ENCODE measurements at regions not wholly inside any gene's neighbourhood (a gene's known extent, or its start where the extent isn't known, plus 50 kb on each side); places are given as distances from the start of the nearest gene placed in this dataset.

- Histone ChIP-seq H3K4me3 (ENCODE audit: low read depth in 1 of 3, low read length in 3 of 3) (no peak overlapping the region), H3K9ac (ENCODE audit: low read depth in 1 of 2, low read length in 2 of 2) (no peak overlapping the region), H3K9me3 (ENCODE audit: control insufficient read depth in 4 of 4, low read length in 3 of 4) (no peaks in the 10 kb centered on the region), H3K27ac (ENCODE audit: low read depth in 1 of 2, low read length in 2 of 2) (no peak overlapping the region), H3K36me3 (ENCODE audit: control insufficient read depth in 4 of 4, insufficient read depth in 3 of 4, low read depth in 1 of 4, low read length in 3 of 4) (no peaks in the 10 kb centered on the region), H3K27me3 (ENCODE audit: control insufficient read depth in 4 of 4, insufficient read depth in 4 of 4, low read length in 3 of 4) (no peaks in the 10 kb centered on the region), H3K4me1 (ENCODE audit: control insufficient read depth in 4 of 4, insufficient read depth in 4 of 4, low read length in 3 of 4) (no peaks in the 10 kb centered on the region)
- TF ChIP-seq GABPA (IDR thresholded peaks at IDR 0.05 in 1 of 2, conservative IDR thresholded peaks at IDR 0.05 in 1 of 2) (no peak), EGR1 (IDR thresholded peaks at IDR 0.05; ENCODE audit: low read depth in 2 of 2) (no peak), RXRA (IDR thresholded peaks at IDR 0.05) (no peak), RAD21 (IDR thresholded peaks at IDR 0.05) (no peak), HNF4A (conservative IDR thresholded peaks at IDR 0.05) (no peak), YY1 (IDR thresholded peaks at IDR 0.05) (no peak), FOXA2 (IDR thresholded peaks at IDR 0.05) (no peak), TAF1 (conservative IDR thresholded peaks at IDR 0.05) (no peak), FOXA1 (IDR thresholded peaks at IDR 0.05) (no peak), ATF3 (IDR thresholded peaks at IDR 0.05) (no peak), JUND (IDR thresholded peaks at IDR 0.05) (no peak), NR2F2 (IDR thresholded peaks at IDR 0.05) (no peak), HNF4G (IDR thresholded peaks at IDR 0.05) (no peak), SP1 (IDR thresholded peaks at IDR 0.05) (no peak), MAX (IDR thresholded peaks at IDR 0.05) (no peak)
- TF ChIP-seq, protein P1, sequence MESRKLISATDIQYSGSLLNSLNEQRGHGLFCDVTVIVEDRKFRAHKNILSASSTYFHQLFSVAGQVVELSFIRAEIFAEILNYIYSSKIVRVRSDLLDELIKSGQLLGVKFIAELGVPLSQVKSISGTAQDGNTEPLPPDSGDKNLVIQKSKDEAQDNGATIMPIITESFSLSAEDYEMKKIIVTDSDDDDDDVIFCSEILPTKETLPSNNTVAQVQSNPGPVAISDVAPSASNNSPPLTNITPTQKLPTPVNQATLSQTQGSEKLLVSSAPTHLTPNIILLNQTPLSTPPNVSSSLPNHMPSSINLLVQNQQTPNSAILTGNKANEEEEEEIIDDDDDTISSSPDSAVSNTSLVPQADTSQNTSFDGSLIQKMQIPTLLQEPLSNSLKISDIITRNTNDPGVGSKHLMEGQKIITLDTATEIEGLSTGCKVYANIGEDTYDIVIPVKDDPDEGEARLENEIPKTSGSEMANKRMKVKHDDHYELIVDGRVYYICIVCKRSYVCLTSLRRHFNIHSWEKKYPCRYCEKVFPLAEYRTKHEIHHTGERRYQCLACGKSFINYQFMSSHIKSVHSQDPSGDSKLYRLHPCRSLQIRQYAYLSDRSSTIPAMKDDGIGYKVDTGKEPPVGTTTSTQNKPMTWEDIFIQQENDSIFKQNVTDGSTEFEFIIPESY (IDR thresholded peaks at IDR 0.05), result no peak
- TF ChIP-seq, protein P2, sequence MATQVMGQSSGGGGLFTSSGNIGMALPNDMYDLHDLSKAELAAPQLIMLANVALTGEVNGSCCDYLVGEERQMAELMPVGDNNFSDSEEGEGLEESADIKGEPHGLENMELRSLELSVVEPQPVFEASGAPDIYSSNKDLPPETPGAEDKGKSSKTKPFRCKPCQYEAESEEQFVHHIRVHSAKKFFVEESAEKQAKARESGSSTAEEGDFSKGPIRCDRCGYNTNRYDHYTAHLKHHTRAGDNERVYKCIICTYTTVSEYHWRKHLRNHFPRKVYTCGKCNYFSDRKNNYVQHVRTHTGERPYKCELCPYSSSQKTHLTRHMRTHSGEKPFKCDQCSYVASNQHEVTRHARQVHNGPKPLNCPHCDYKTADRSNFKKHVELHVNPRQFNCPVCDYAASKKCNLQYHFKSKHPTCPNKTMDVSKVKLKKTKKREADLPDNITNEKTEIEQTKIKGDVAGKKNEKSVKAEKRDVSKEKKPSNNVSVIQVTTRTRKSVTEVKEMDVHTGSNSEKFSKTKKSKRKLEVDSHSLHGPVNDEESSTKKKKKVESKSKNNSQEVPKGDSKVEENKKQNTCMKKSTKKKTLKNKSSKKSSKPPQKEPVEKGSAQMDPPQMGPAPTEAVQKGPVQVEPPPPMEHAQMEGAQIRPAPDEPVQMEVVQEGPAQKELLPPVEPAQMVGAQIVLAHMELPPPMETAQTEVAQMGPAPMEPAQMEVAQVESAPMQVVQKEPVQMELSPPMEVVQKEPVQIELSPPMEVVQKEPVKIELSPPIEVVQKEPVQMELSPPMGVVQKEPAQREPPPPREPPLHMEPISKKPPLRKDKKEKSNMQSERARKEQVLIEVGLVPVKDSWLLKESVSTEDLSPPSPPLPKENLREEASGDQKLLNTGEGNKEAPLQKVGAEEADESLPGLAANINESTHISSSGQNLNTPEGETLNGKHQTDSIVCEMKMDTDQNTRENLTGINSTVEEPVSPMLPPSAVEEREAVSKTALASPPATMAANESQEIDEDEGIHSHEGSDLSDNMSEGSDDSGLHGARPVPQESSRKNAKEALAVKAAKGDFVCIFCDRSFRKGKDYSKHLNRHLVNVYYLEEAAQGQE (IDR thresholded peaks at IDR 0.05), result no peak
- TF ChIP-seq, protein P3, sequence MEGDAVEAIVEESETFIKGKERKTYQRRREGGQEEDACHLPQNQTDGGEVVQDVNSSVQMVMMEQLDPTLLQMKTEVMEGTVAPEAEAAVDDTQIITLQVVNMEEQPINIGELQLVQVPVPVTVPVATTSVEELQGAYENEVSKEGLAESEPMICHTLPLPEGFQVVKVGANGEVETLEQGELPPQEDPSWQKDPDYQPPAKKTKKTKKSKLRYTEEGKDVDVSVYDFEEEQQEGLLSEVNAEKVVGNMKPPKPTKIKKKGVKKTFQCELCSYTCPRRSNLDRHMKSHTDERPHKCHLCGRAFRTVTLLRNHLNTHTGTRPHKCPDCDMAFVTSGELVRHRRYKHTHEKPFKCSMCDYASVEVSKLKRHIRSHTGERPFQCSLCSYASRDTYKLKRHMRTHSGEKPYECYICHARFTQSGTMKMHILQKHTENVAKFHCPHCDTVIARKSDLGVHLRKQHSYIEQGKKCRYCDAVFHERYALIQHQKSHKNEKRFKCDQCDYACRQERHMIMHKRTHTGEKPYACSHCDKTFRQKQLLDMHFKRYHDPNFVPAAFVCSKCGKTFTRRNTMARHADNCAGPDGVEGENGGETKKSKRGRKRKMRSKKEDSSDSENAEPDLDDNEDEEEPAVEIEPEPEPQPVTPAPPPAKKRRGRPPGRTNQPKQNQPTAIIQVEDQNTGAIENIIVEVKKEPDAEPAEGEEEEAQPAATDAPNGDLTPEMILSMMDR (IDR thresholded peaks at IDR 0.05; ENCODE audit: low read depth, low read length, missing input control), result no peak
- WGBS, result 91% methylated on average over 9 of the region's 9 CpGs
- DNase-seq (ENCODE audit: low spot score), result no peak
Measured at GRCh38 chr10:43842496-43842895, 193.8 kb upstream of the ZNF32 start.

All from liver (tissue), 8 donors.